ENCODE measurements at regions not wholly inside any gene's neighbourhood (a gene's known extent, or its start where the extent isn't known, plus 50 kb on each side); places are given as distances from the start of the nearest gene placed in this dataset.

GRCh38 chr20:7323957-7324356 is 556.5 kb downstream of the BMP2 start:
- Histone ChIP-seq H3K27me3 (replicated peaks in 1 of 4; ENCODE audit: control extremely low read depth in 1 of 4, control insufficient read depth in 3 of 4, insufficient read depth in 4 of 4, low read length in 3 of 4) (no peaks in the 10 kb centered on the region), H4K20me1 (ENCODE audit: control insufficient read depth, insufficient read depth, low read length, poor library complexity, severe bottlenecking) (no peaks in the 10 kb centered on the region), H3K9ac (ENCODE audit: low read length) (no peak overlapping the region), H3K9me3 (ENCODE audit: control extremely low read depth in 1 of 3, control insufficient read depth in 2 of 3, insufficient read depth in 1 of 3, low read length in 2 of 3) (no peaks in the 10 kb centered on the region), H3K27ac (ENCODE audit: low read length in 2 of 2) (no peak overlapping the region), H3K36me3 (replicated peaks in 1 of 2; ENCODE audit: control extremely low read depth in 1 of 2, control insufficient read depth in 1 of 2, extremely low read depth in 1 of 2, insufficient read depth in 2 of 2, low read length in 1 of 2) (no peaks in the 10 kb centered on the region), H2AFZ (ENCODE audit: insufficient read depth, low read depth, low read length, poor library complexity, severe bottlenecking) (no peak overlapping the region), H3K79me2 (ENCODE audit: control insufficient read depth, insufficient read depth, low read length) (no peaks in the 10 kb centered on the region), H3K4me2 (replicated peaks; ENCODE audit: low read depth, low read length, poor library complexity, severe bottlenecking) (no peak overlapping the region), H3K4me3 (ENCODE audit: control extremely low read depth in 1 of 5, extremely low read depth in 1 of 5, insufficient read depth in 1 of 5, low read depth in 2 of 5, low read length in 4 of 5) (no peak overlapping the region), H3K4me1 (ENCODE audit: control insufficient read depth in 2 of 2, insufficient read depth in 2 of 2, low read length in 2 of 2) (no peaks in the 10 kb centered on the region)
- 47% methylated on average over 4 of the region's 5 CpGs for WGBS (ENCODE audit: insufficient coverage)
- no peak for DNase-seq
- CTCF ChIA-PET: no interaction called here
- POLR2A ChIA-PET: no interaction called here
- Mint-ChIP-seq H3K4me3 (no peak overlapping the region), H3K9me3 (ENCODE audit: insufficient read depth) (peaks cover 5% of the 10 kb centered on the region), H3K27ac (no peak overlapping the region), H3K27me3 (no peaks in the 10 kb centered on the region), H3K4me1 (no peaks in the 10 kb centered on the region)
- no peak for TF ChIP-seq CTCF (IDR thresholded peaks at IDR 0.05)
- no peak for TF ChIP-seq EZH2 (IDR thresholded peaks at IDR 0.05; ENCODE audit: borderline replicate concordance, insufficient read depth, low read depth, low read length, poor library complexity, severe bottlenecking)
- intact Hi-C loops (cut with micrococcal nuclease): no loop called here
- no peak for ATAC-seq (ENCODE audit: low read depth)

GRCh38 chr20:7327810-7328209 is 560.3 kb downstream of the BMP2 start:
- no peaks in the 10 kb centered on the region for H3K4me1 Mint-ChIP-seq
- no peak for ATAC-seq (ENCODE audit: low read depth)
- no peaks in the 10 kb centered on the region for H3K27me3 Mint-ChIP-seq
- no peaks in the 10 kb centered on the region for H3K27me3 ChIP-seq (replicated peaks in 1 of 4; ENCODE audit: control extremely low read depth in 1 of 4, control insufficient read depth in 3 of 4, insufficient read depth in 4 of 4, low read length in 3 of 4)
- H2AFZ ChIP-seq (ENCODE audit: insufficient read depth, low read depth, low read length, poor library complexity, severe bottlenecking): no peak overlapping the region
- no peaks in the 10 kb centered on the region for H3K36me3 ChIP-seq (replicated peaks in 1 of 2; ENCODE audit: control extremely low read depth in 1 of 2, control insufficient read depth in 1 of 2, extremely low read depth in 1 of 2, insufficient read depth in 2 of 2, low read length in 1 of 2)
- H3K9me3 ChIP-seq (ENCODE audit: control extremely low read depth in 1 of 3, control insufficient read depth in 2 of 3, insufficient read depth in 1 of 3, low read length in 2 of 3): no peaks in the 10 kb centered on the region
- no peaks in the 10 kb centered on the region for H3K4me1 ChIP-seq (ENCODE audit: control insufficient read depth in 2 of 2, insufficient read depth in 2 of 2, low read length in 2 of 2)
- H3K4me3 Mint-ChIP-seq: no peak overlapping the region
- H3K4me3 ChIP-seq (ENCODE audit: control extremely low read depth in 1 of 5, extremely low read depth in 1 of 5, insufficient read depth in 1 of 5, low read depth in 2 of 5, low read length in 4 of 5): no peak overlapping the region
- ChIA-PET POLR2A (no interaction called here), CTCF (no interaction called here)
- no peak overlapping the region for H3K9ac ChIP-seq (ENCODE audit: low read length)
- no peak overlapping the region for H3K27ac Mint-ChIP-seq
- intact Hi-C loops (cut with micrococcal nuclease): no loop called here
- no peaks in the 10 kb centered on the region for H3K79me2 ChIP-seq (ENCODE audit: control insufficient read depth, insufficient read depth, low read length)
- H3K27ac ChIP-seq (ENCODE audit: low read length in 2 of 2): no peak overlapping the region
- no peaks in the 10 kb centered on the region for H4K20me1 ChIP-seq (ENCODE audit: control insufficient read depth, insufficient read depth, low read length, poor library complexity, severe bottlenecking)
- H3K4me2 ChIP-seq (replicated peaks; ENCODE audit: low read depth, low read length, poor library complexity, severe bottlenecking): no peak overlapping the region
- DNase-seq: no peak
- TF ChIP-seq CTCF (IDR thresholded peaks at IDR 0.05) (no peak), EZH2 (IDR thresholded peaks at IDR 0.05; ENCODE audit: borderline replicate concordance, insufficient read depth, low read depth, low read length, poor library complexity, severe bottlenecking) (no peak)
- H3K9me3 Mint-ChIP-seq (ENCODE audit: insufficient read depth): no peaks in the 10 kb centered on the region

All from B cell (primary cell).